NCI-H226 (cell line): ENCODE measurements at regions not wholly inside any gene's neighbourhood (a gene's known extent, or its start where the extent isn't known, plus 50 kb on each side); places are given as distances from the start of the nearest gene placed in this dataset.

Experiments used
- DNase-seq: peaks from one replicate; pipeline ENCODE4 v3.0.0-alpha.2; 2015

DNA sequence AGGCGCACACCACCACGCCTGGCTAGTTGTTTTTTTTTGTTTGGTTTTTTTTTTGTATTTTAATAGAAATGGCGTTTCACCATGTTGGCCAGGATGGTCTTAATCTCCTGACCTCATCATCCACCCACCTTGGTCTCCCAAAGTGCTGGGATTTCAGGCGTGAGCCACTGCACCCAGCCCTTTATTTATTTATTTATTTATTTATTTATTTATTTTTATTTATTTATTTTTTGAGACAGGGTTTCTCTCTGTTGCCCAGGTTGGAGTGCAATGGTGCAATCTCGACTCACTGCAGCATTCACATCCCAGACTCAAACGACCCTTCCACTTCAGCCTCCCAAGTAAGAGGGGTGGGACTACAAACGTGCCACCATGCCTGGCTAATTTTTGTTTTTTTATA is 63.0 kb upstream of the ADAMTSL1 start:
- DNase-seq = no peak

DNA sequence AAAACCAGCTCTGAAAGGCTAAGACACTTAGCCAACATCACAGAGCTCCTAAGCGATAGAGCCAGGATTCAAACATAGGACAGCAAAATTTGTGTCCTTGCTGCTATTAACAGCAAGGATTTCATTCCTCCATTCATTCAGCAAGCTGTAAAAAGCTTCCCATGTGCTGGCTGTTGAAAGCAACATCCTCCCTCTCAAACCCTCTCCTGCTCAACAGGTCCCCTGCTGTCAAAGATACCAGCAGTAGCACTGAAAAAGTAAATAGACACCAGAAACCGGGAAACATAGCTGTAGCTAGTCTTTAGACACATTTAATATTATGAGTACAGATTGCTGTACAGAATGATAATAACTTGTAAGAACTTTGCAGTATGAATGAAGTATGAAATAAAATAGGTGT is 52.6 kb upstream of the ADAMTSL1 start:
- DNase-seq = no peak

DNA sequence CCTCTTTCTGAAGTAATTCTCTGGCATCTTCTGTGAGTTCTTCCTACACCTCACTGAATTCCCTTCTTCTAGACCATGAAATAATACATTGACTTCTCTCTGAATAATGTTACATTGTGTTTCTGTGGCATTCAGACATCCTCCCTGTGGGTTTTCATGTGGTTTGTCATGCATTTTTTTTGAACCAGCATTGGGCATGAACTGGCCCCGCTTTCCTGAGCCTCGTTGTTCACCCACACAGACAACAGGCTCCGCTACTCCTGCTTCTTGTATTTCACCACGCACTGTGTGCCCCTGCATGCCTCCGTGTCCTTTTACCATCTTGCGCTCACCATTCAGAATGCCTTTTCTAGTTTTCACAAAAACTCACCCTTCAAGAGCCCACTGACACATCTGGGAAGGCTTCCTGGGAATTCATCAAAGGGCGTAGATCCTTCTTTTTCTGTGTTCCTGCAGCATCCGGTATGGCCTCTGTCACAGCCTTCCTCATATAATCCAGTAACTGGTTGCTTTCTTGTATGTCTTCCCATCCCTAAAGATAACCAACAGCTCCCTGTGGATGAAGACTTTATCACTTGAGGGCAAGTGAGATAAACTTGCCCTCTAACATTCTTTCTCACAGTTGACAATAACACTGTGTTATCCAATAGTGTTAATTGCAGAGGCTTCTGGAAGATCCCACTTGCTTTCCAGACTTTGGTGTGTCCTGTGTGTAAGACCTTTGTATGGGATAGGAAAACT is 51.5 kb upstream of the ADAMTSL1 start:
- DNase-seq = no peak

DNA sequence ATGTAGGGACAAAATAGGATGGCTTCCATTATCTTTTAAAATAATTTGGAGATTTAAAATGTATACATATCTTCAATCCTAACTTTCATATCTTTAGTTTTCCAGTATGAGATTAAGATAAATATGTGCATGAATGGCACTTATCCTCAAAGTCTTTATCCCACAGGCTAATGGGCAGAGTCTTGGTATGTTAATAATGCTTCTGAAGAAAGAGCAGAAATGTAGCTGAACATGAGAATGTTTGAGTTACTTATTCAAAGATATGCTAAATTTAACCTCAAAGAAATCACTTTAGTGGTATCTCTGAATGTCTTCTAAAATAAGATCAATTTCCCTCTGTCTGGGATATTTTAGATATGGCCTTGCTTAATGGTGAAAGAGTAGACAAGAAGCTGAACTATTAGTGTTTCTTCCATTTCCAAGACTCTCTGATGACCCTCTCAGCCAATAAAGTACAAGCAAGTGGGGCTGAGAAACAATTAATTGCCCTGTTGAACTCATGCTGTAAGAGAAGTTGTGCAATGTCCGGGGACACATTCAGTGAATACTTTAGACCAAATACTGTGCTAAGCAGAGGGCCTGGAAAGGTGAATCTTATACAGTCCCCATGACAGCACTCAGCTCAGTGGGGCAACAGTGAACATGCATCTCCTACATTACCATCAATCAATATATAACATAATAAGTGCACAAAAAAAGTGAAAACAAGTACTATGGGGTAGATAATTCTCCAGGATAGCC is 50.0 kb upstream of the ADAMTSL1 start:
- no peak for DNase-seq
